Lower leg skin (tissue), 3 donors: ENCODE measurements at regions not wholly inside any gene's neighbourhood (a gene's known extent, or its start where the extent isn't known, plus 50 kb on each side); places are given as distances from the start of the nearest gene placed in this dataset.

ENCODE experiments used
- POLR2A ChIP-seq, 2 donors: fragments of 450-650 bp; IDR thresholded peaks; one replicate each; pipeline ENCODE4 v1.6.1; 2016 to 2017; ENCODE audit warnings: antibody characterized with exemption in 2 of 2, mild to moderate bottlenecking in 1 of 2, moderate library complexity in 1 of 2
- TF ChIP-seq, protein P1 (sequence below), 3 donors: fragments of 450-650 bp; IDR thresholded peaks; one replicate each; pipeline ENCODE4 v1.5.1; 2016; ENCODE audit warnings: antibody characterized with exemption in 3 of 3, mild to moderate bottlenecking in 3 of 3, moderate library complexity in 2 of 3

DNA sequence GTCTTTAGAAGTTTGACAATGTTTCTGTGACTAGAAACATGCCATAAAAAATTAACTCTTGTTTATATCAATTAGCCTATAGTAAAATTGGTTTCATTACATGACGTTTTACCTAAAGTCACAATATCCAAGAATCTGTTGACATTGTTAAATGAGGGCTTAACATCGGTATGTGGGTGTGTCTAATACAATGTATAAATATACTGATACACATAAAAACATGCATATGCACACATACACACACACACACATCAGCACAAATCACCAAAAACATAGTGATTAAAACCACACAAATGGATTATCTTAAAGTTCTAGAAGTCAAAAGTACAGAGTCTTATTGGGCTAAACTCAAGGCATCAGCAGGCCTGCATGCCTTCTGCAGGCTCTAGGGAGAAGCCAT is 456.7 kb downstream of the NTRK3 start:
- TF ChIP-seq, protein P1, sequence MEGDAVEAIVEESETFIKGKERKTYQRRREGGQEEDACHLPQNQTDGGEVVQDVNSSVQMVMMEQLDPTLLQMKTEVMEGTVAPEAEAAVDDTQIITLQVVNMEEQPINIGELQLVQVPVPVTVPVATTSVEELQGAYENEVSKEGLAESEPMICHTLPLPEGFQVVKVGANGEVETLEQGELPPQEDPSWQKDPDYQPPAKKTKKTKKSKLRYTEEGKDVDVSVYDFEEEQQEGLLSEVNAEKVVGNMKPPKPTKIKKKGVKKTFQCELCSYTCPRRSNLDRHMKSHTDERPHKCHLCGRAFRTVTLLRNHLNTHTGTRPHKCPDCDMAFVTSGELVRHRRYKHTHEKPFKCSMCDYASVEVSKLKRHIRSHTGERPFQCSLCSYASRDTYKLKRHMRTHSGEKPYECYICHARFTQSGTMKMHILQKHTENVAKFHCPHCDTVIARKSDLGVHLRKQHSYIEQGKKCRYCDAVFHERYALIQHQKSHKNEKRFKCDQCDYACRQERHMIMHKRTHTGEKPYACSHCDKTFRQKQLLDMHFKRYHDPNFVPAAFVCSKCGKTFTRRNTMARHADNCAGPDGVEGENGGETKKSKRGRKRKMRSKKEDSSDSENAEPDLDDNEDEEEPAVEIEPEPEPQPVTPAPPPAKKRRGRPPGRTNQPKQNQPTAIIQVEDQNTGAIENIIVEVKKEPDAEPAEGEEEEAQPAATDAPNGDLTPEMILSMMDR (IDR thresholded peaks at IDR 0.05): no peak
- no peak for TF ChIP-seq POLR2A (IDR thresholded peaks at IDR 0.05)
